HEK293 (cell line): ENCODE measurements at regions not wholly inside any gene's neighbourhood (a gene's known extent, or its start where the extent isn't known, plus 50 kb on each side); places are given as distances from the start of the nearest gene placed in this dataset.

ENCODE experiments used
- CTCF ChIA-PET: fragments of 350-600 bp; formaldehyde crosslinking; extraction: SDS; loops from one replicate; lab custom pipeline; 2021; ENCODE audit warnings: antibody characterized with exemption; lab: Yijun Ruan, JAX
- POLR2A ChIA-PET: fragments of 300-600 bp; formaldehyde crosslinking; extraction: SDS; loops from one replicate; lab custom pipeline; 2020; ENCODE audit warnings: antibody characterized with exemption, inconsistent platforms; lab: Yijun Ruan, JAX
- H3K27ac ChIP-seq: fragments of 200-500 bp; sonication (Bioruptor generic); 2 replicates; pipeline ENCODE4 v1.5.1; 2014; ENCODE audit warnings: low read depth, low read length, control low read depth, inconsistent platforms; ENCODE audit errors: extremely low read depth
- H3K36me3 ChIP-seq, 2 experiments: fragments of 200-500 bp in 1 of 2; sonication (Bioruptor generic) in 1 of 2; 1 replicate in 1 of 2; 2 replicates in 1 of 2; pipeline ENCODE4 v1.5.1; 2014 to 2017; ENCODE audit warnings: inconsistent platforms in 2 of 2, low read length in 2 of 2; ENCODE audit not compliant: control insufficient read depth in 2 of 2, insufficient read depth in 1 of 2
- H3K4me1 ChIP-seq: fragments of 200-500 bp; sonication (Bioruptor generic); 2 replicates; pipeline ENCODE4 v1.5.1; 2014; ENCODE audit warnings: mild to moderate bottlenecking, low read length, inconsistent platforms; ENCODE audit not compliant: control insufficient read depth, insufficient read depth
- H3K4me3 ChIP-seq: 2 replicates; pipeline ENCODE4 v1.5.1; 2011; ENCODE audit warnings: low read depth, mild to moderate bottlenecking, control low read depth, low read length, moderate library complexity
- H3K9me3 ChIP-seq: fragments of 200-500 bp; sonication (Bioruptor generic); 2 replicates; pipeline ENCODE4 v1.5.1; 2014; ENCODE audit warnings: low read depth, low read length, inconsistent platforms; ENCODE audit not compliant: control insufficient read depth, insufficient read depth
- REPIN1 ChIP-seq: fragments of 450-650 bp; formaldehyde crosslinking; IDR thresholded peaks from 2 replicates; pipeline ENCODE4 v1.5.1; 2017; ENCODE audit warnings: missing biosample characterization, missing genetic modification characterization, low read depth
- SCRT1 ChIP-seq: fragments of 450-650 bp; formaldehyde crosslinking; IDR thresholded peaks from 2 replicates; pipeline ENCODE4 v1.5.1; 2016; ENCODE audit warnings: missing biosample characterization, missing genetic modification characterization, borderline replicate concordance
- ZBTB17 ChIP-seq: fragments of 450-650 bp; formaldehyde crosslinking; IDR thresholded peaks from 2 replicates; pipeline ENCODE4 v1.5.1; 2016; ENCODE audit warnings: missing biosample characterization, missing genetic modification characterization
- ZBTB21 ChIP-seq: fragments of 450-650 bp; formaldehyde crosslinking; IDR thresholded peaks from 2 replicates; pipeline ENCODE4 v1.5.1; 2017; ENCODE audit warnings: missing biosample characterization, missing genetic modification characterization
- ZFHX2 ChIP-seq: fragments of 450-650 bp; formaldehyde crosslinking; conservative IDR thresholded peaks from 2 replicates; pipeline ENCODE4 v1.5.1; 2016; ENCODE audit warnings: missing biosample characterization, missing genetic modification characterization
- ZIC2 ChIP-seq: fragments of 450-650 bp; formaldehyde crosslinking; IDR thresholded peaks from 2 replicates; pipeline ENCODE4 v1.5.1; 2016; ENCODE audit warnings: missing biosample characterization, missing genetic modification characterization
- ZNF121 ChIP-seq: fragments of 450-650 bp; formaldehyde crosslinking; IDR thresholded peaks from 2 replicates; pipeline ENCODE4 v1.5.1; 2016; ENCODE audit warnings: missing biosample characterization, missing genetic modification characterization
- ZNF133 ChIP-seq: fragments of 450-650 bp; formaldehyde crosslinking; IDR thresholded peaks from 2 replicates; pipeline ENCODE4 v1.5.1; 2016; ENCODE audit warnings: missing biosample characterization, missing genetic modification characterization
- ZNF169 ChIP-seq: fragments of 450-650 bp; formaldehyde crosslinking; IDR thresholded peaks from 2 replicates; pipeline ENCODE4 v1.5.1; 2016; ENCODE audit warnings: missing biosample characterization, missing genetic modification characterization
- ZNF174 ChIP-seq: fragments of 450-650 bp; formaldehyde crosslinking; IDR thresholded peaks from 2 replicates; pipeline ENCODE4 v1.5.0; 2017; ENCODE audit warnings: missing biosample characterization, mild to moderate bottlenecking, missing genetic modification characterization
- ZNF2 ChIP-seq: fragments of 450-650 bp; formaldehyde crosslinking; IDR thresholded peaks from 2 replicates; pipeline ENCODE4 v1.5.1; 2016; ENCODE audit warnings: missing biosample characterization, missing genetic modification characterization
- ZNF239 ChIP-seq: fragments of 450-650 bp; formaldehyde crosslinking; IDR thresholded peaks from 2 replicates; pipeline ENCODE4 v1.5.1; 2016; ENCODE audit warnings: missing biosample characterization, missing genetic modification characterization
- ZNF501 ChIP-seq: fragments of 450-650 bp; formaldehyde crosslinking; IDR thresholded peaks from 2 replicates; pipeline ENCODE4 v1.5.1; 2016; ENCODE audit warnings: missing biosample characterization, missing genetic modification characterization
- ZNF555 ChIP-seq: fragments of 450-650 bp; formaldehyde crosslinking; conservative IDR thresholded peaks from 2 replicates; pipeline ENCODE4 v1.5.1; 2017; ENCODE audit warnings: missing biosample characterization, mild to moderate bottlenecking, missing genetic modification characterization, inconsistent platforms
- ZNF664 ChIP-seq: fragments of 450-650 bp; formaldehyde crosslinking; IDR thresholded peaks from 2 replicates; pipeline ENCODE4 v1.5.1; 2016; ENCODE audit warnings: missing biosample characterization, missing genetic modification characterization
- ZNF791 ChIP-seq: fragments of 450-650 bp; formaldehyde crosslinking; IDR thresholded peaks from 2 replicates; pipeline ENCODE4 v1.5.1; 2016; ENCODE audit warnings: missing biosample characterization, missing genetic modification characterization
- ZSCAN16 ChIP-seq: fragments of 450-650 bp; formaldehyde crosslinking; IDR thresholded peaks from 2 replicates; pipeline ENCODE4 v1.5.1; 2016; ENCODE audit warnings: missing biosample characterization, missing genetic modification characterization
- TF ChIP-seq, protein P1 (sequence below): fragments of 450-650 bp; formaldehyde crosslinking; IDR thresholded peaks from 2 replicates; pipeline ENCODE4 v1.5.1; 2017; ENCODE audit warnings: missing biosample characterization, missing genetic modification characterization
- TF ChIP-seq, protein P2 (sequence below): fragments of 450-650 bp; formaldehyde crosslinking; IDR thresholded peaks from 2 replicates; pipeline ENCODE4 v1.5.1; 2016; ENCODE audit warnings: missing biosample characterization, missing genetic modification characterization
- TF ChIP-seq, protein P3 (sequence below): fragments of 450-650 bp; formaldehyde crosslinking; IDR thresholded peaks from 2 replicates; pipeline ENCODE4 v1.5.1; 2017; ENCODE audit warnings: missing biosample characterization, missing genetic modification characterization
- TF ChIP-seq, protein P4 (sequence below): fragments of 450-650 bp; formaldehyde crosslinking; IDR thresholded peaks from 2 replicates; pipeline ENCODE4 v1.5.1; 2016; ENCODE audit warnings: missing biosample characterization, missing genetic modification characterization
- TF ChIP-seq, protein P5 (sequence below): fragments of 450-650 bp; formaldehyde crosslinking; IDR thresholded peaks from 2 replicates; pipeline ENCODE4 v1.5.1; 2016; ENCODE audit warnings: missing biosample characterization, missing genetic modification characterization
- TF ChIP-seq, protein P6 (sequence below): fragments of 450-650 bp; formaldehyde crosslinking; IDR thresholded peaks from 2 replicates; pipeline ENCODE4 v1.5.1; 2016; ENCODE audit warnings: missing biosample characterization, missing genetic modification characterization

DNA sequence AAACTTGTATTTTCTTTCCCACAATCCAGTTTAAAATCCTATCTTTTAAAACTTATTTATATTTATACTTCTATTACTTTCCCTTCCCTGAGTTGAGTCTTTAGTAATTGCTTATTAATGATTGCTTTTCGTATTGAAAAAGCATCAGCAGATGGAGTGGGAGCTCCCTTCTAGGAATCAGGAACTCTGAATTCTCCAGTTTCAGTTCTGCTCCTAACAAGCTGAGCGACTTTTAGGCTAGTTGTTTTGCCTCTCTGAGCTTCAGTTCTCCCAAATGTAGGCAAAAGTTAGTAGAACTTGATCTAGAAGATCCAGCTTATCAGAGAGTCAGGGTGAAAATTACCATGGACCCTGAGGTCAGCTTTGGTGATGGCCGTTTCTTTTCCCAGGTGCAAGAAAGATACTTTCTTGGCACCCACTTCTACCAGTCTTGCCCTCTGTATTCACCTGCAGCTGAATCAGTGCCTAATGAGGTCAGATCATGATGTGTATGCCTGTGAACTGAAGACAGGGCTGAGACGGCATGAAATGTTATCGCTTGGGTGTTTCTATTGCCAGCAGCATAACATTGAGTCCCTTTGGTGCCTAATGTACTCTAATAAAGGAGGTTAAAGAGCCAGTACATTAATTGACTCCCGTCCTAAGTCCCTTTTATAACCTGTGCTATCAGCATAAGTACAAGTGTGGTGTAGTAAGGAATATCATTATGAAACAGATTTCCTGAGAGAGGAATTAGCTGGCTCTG, 194.5 kb upstream of the TBC1D5 start:
- CTCF ChIA-PET: interaction anchor here (0.7 to 1.0 kb wide), 3 partner anchors 309 to 536 kb away, joined by 3 to 4 read pairs (median 4); no protein-coding TSS in a partner anchor
- TF ChIP-seq, protein P1, sequence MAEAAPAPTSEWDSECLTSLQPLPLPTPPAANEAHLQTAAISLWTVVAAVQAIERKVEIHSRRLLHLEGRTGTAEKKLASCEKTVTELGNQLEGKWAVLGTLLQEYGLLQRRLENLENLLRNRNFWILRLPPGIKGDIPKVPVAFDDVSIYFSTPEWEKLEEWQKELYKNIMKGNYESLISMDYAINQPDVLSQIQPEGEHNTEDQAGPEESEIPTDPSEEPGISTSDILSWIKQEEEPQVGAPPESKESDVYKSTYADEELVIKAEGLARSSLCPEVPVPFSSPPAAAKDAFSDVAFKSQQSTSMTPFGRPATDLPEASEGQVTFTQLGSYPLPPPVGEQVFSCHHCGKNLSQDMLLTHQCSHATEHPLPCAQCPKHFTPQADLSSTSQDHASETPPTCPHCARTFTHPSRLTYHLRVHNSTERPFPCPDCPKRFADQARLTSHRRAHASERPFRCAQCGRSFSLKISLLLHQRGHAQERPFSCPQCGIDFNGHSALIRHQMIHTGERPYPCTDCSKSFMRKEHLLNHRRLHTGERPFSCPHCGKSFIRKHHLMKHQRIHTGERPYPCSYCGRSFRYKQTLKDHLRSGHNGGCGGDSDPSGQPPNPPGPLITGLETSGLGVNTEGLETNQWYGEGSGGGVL (tag by site-specific recombination): no peak
- TF ChIP-seq ZNF121 (tag by site-specific recombination) (no peak), ZNF791 (tag by site-specific recombination) (no peak), ZNF2 (tag by site-specific recombination) (no peak), ZFHX2 (tag by site-specific recombination) (no peak), ZBTB17 (no peak), ZNF239 (tag by site-specific recombination) (no peak), ZNF555 (no peak)
- TF ChIP-seq, protein P2, sequence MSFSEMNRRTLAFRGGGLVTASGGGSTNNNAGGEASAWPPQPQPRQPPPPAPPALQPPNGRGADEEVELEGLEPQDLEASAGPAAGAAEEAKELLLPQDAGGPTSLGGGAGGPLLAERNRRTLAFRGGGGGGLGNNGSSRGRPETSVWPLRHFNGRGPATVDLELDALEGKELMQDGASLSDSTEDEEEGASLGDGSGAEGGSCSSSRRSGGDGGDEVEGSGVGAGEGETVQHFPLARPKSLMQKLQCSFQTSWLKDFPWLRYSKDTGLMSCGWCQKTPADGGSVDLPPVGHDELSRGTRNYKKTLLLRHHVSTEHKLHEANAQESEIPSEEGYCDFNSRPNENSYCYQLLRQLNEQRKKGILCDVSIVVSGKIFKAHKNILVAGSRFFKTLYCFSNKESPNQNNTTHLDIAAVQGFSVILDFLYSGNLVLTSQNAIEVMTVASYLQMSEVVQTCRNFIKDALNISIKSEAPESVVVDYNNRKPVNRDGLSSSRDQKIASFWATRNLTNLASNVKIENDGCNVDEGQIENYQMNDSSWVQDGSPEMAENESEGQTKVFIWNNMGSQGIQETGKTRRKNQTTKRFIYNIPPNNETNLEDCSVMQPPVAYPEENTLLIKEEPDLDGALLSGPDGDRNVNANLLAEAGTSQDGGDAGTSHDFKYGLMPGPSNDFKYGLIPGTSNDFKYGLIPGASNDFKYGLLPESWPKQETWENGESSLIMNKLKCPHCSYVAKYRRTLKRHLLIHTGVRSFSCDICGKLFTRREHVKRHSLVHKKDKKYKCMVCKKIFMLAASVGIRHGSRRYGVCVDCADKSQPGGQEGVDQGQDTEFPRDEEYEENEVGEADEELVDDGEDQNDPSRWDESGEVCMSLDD (tag by site-specific recombination): no peak
- TF ChIP-seq, protein P3, sequence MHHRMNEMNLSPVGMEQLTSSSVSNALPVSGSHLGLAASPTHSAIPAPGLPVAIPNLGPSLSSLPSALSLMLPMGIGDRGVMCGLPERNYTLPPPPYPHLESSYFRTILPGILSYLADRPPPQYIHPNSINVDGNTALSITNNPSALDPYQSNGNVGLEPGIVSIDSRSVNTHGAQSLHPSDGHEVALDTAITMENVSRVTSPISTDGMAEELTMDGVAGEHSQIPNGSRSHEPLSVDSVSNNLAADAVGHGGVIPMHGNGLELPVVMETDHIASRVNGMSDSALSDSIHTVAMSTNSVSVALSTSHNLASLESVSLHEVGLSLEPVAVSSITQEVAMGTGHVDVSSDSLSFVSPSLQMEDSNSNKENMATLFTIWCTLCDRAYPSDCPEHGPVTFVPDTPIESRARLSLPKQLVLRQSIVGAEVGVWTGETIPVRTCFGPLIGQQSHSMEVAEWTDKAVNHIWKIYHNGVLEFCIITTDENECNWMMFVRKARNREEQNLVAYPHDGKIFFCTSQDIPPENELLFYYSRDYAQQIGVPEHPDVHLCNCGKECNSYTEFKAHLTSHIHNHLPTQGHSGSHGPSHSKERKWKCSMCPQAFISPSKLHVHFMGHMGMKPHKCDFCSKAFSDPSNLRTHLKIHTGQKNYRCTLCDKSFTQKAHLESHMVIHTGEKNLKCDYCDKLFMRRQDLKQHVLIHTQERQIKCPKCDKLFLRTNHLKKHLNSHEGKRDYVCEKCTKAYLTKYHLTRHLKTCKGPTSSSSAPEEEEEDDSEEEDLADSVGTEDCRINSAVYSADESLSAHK: no peak
- TF ChIP-seq, protein P4, sequence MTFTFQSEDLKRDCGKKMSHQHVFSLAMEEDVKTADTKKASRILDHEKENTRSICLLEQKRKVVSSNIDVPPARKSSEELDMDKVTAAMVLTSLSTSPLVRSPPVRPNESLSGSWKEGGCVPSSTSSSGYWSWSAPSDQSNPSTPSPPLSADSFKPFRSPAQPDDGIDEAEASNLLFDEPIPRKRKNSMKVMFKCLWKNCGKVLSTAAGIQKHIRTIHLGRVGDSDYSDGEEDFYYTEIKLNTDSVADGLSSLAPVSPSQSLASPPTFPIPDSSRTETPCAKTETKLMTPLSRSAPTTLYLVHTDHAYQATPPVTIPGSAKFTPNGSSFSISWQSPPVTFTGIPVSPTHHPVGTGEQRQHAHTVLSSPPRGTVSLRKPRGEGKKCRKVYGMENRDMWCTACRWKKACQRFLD: no peak
- Histone ChIP-seq H3K27ac (no peak overlapping the region), H3K4me3 (no peak overlapping the region), H3K36me3 (no peaks in the 10 kb centered on the region), H3K9me3 (no peaks in the 10 kb centered on the region), H3K4me1 (no peaks in the 10 kb centered on the region)
- POLR2A ChIA-PET: no interaction called here

DNA sequence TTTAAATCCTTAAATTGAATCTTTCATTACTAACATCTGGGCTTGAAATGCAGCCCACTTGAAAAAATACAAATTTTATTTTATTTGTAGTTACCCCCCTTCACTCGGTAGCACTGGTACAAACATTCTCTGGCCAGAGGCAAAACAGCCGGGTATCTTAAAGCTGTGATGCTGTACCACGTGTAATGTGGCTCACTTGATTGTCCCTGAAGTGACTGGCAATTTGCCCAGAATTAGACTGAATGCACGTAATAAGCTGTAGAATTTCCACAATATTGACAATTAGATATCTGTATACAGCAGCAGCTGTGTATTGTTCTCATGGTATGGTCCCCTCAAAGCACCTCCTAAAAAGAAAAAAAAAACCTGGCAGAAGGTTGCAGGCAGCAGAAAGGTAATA, 192.8 kb upstream of the TBC1D5 start:
- H3K36me3 ChIP-seq: no peaks in the 10 kb centered on the region
- no peak overlapping the region for H3K4me3 ChIP-seq
- CTCF ChIA-PET: no interaction called here
- H3K9me3 ChIP-seq: no peaks in the 10 kb centered on the region
- no peaks in the 10 kb centered on the region for H3K4me1 ChIP-seq
- H3K27ac ChIP-seq: no peak overlapping the region
- POLR2A ChIA-PET: no interaction called here
- TF ChIP-seq, protein P5, sequence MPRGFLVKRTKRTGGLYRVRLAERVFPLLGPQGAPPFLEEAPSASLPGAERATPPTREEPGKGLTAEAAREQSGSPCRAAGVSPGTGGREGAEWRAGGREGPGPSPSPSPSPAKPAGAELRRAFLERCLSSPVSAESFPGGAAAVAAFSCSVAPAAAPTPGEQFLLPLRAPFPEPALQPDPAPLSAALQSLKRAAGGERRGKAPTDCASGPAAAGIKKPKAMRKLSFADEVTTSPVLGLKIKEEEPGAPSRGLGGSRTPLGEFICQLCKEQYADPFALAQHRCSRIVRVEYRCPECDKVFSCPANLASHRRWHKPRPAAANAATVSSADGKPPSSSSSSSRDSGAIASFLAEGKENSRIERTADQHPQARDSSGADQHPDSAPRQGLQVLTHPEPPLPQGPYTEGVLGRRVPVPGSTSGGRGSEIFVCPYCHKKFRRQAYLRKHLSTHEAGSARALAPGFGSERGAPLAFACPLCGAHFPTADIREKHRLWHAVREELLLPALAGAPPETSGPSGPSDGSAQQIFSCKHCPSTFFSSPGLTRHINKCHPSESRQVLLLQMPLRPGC: no peak
- TF ChIP-seq ZSCAN16 (tag by site-specific recombination) (no peak), ZNF133 (tag by site-specific recombination) (no peak), ZNF664 (tag by site-specific recombination) (no peak), ZNF174 (tag by site-specific recombination) (no peak), ZNF501 (tag by site-specific recombination) (no peak), ZIC2 (tag by site-specific recombination) (no peak), ZBTB21 (tag by site-specific recombination) (no peak), SCRT1 (tag by site-specific recombination) (no peak), REPIN1 (tag by site-specific recombination) (no peak), ZNF169 (no peak)
- TF ChIP-seq, protein P6, sequence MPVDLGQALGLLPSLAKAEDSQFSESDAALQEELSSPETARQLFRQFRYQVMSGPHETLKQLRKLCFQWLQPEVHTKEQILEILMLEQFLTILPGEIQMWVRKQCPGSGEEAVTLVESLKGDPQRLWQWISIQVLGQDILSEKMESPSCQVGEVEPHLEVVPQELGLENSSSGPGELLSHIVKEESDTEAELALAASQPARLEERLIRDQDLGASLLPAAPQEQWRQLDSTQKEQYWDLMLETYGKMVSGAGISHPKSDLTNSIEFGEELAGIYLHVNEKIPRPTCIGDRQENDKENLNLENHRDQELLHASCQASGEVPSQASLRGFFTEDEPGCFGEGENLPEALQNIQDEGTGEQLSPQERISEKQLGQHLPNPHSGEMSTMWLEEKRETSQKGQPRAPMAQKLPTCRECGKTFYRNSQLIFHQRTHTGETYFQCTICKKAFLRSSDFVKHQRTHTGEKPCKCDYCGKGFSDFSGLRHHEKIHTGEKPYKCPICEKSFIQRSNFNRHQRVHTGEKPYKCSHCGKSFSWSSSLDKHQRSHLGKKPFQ: no peak
